SK-N-SH (cell line): ENCODE measurements at regions not wholly inside any gene's neighbourhood (a gene's known extent, or its start where the extent isn't known, plus 50 kb on each side); places are given as distances from the start of the nearest gene placed in this dataset.

ENCODE experiments used
- CTCF ChIA-PET: fragments of 300-600, 350-600 bp; formaldehyde crosslinking; extraction: SDS; loops from one replicate; lab custom pipeline; 2021; lab: Yijun Ruan, JAX
- POLR2A ChIA-PET: fragments of 350-600 bp; sonication (Branson Sonifier 250); formaldehyde crosslinking; extraction: SDS; loops from one replicate; lab custom pipeline; 2020; ENCODE audit warnings: antibody characterized with exemption, inconsistent platforms; lab: Yijun Ruan, JAX
- DNase-seq: peaks from one replicate; pipeline ENCODE4 v3.0.0; 2012
- H2AFZ ChIP-seq: fragments of 200-600 bp; sonication (generic); 2 replicates; pipeline ENCODE4 v1.8.1; 2016; ENCODE audit warnings: antibody characterized with exemption, mild to moderate bottlenecking, low read depth
- H3F3A ChIP-seq: fragments of 200-600 bp; sonication (generic); replicated peaks from 2 replicates; pipeline ENCODE3; 2016; ENCODE audit warnings: antibody characterized with exemption, mild to moderate bottlenecking; ENCODE audit not compliant: insufficient read depth
- H3K27ac ChIP-seq, 2 experiments: fragments of 200-500 bp in 1 of 2; fragments of 200-600 bp in 1 of 2; sonication (Bioruptor generic) in 1 of 2; sonication (generic), shearing (Covaris generic) in 1 of 2; 2 replicates each; pipeline versions ENCODE4 v1.5.1 to v1.6.1; 2014 to 2016; ENCODE audit warnings: low read depth in 2 of 2, inconsistent platforms in 1 of 2, low read length in 1 of 2, mild to moderate bottlenecking in 1 of 2, mixed read lengths in 1 of 2
- H3K27me3 ChIP-seq: fragments of 200-600 bp; sonication (generic), shearing (Covaris generic); 2 replicates; pipeline ENCODE4 v1.6.1; 2016; ENCODE audit warnings: mixed run types; ENCODE audit not compliant: insufficient read depth
- H3K36me3 ChIP-seq, 2 experiments: fragments of 200-500 bp in 1 of 2; fragments of 200-600 bp in 1 of 2; sonication (Bioruptor generic) in 1 of 2; sonication (generic) in 1 of 2; replicated peaks in 1 of 2; 2 replicates each; pipeline versions ENCODE3 to v1.5.1; 2014 to 2016; ENCODE audit warnings: low read length in 1 of 2, mild to moderate bottlenecking in 1 of 2; ENCODE audit not compliant: insufficient read depth in 2 of 2, control insufficient read depth in 1 of 2
- H3K4me1 ChIP-seq, 2 experiments: fragments of 200-500 bp in 1 of 2; fragments of 200-600 bp in 1 of 2; sonication (Bioruptor generic) in 1 of 2; sonication (generic), shearing (Covaris generic) in 1 of 2; 2 replicates each; pipeline versions ENCODE4 v1.5.1 to v1.6.1; 2014 to 2016; ENCODE audit warnings: low read depth in 1 of 2, low read length in 1 of 2, mixed run types in 1 of 2; ENCODE audit not compliant: insufficient read depth in 2 of 2, control insufficient read depth in 1 of 2
- H3K4me2 ChIP-seq: fragments of 200-600 bp; sonication (generic), shearing (Covaris generic); 2 replicates; pipeline ENCODE4 v1.6.1; 2017; ENCODE audit warnings: mixed run types
- H3K4me3 ChIP-seq, 2 experiments: fragments of 200-500 bp in 1 of 2; fragments of 200-600 bp in 1 of 2; sonication (Bioruptor generic) in 1 of 2; sonication (generic), shearing (Covaris generic) in 1 of 2; 2 replicates each; pipeline versions ENCODE4 v1.5.1 to v1.8.1; 2014 to 2016; ENCODE audit warnings: low read depth in 2 of 2, inconsistent platforms in 1 of 2, low read length in 1 of 2, mild to moderate bottlenecking in 1 of 2, mixed read lengths in 1 of 2, moderate library complexity in 1 of 2
- H3K79me2 ChIP-seq: fragments of 200-600 bp; sonication (generic); 2 replicates; pipeline ENCODE4 v1.8.1; 2017; ENCODE audit warnings: mild to moderate bottlenecking; ENCODE audit not compliant: insufficient read depth
- H3K9ac ChIP-seq: fragments of 200-600 bp; sonication (generic); 2 replicates; pipeline ENCODE4 v1.6.1; 2017; ENCODE audit warnings: mixed run types
- H3K9me2 ChIP-seq: fragments of 200-600 bp; sonication (generic); 2 replicates; pipeline ENCODE4 v1.6.1; 2017; ENCODE audit warnings: mixed run types
- H3K9me3 ChIP-seq: fragments of 200-600 bp; sonication (generic); 2 replicates; pipeline ENCODE4 v1.6.1; 2017; ENCODE audit warnings: mixed run types, mild to moderate bottlenecking, moderate library complexity
- H4K20me1 ChIP-seq: fragments of 200-600 bp; sonication (generic); 2 replicates; pipeline ENCODE4 v1.6.1; 2017; ENCODE audit warnings: mild to moderate bottlenecking, mixed run types; ENCODE audit not compliant: insufficient read depth
- CHD2 ChIP-seq: fragments of 150-350 bp; IDR thresholded peaks from 2 replicates; pipeline ENCODE4 v1.6.1; 2018; ENCODE audit warnings: low read length; ENCODE audit not compliant: partially characterized antibody
- ELF1 ChIP-seq: IDR thresholded peaks from 2 replicates; pipeline ENCODE4 v1.4.0; 2012
- EP300 ChIP-seq, 2 experiments: IDR thresholded peaks; 2 replicates each; pipeline versions ENCODE4 v1.4.0 to v1.6.1; 2012; ENCODE audit warnings: borderline replicate concordance in 1 of 2, low read depth in 1 of 2, low read length in 1 of 2
- EZH2phosphoT487 ChIP-seq: fragments of 200-600 bp; sonication (generic); IDR thresholded peaks from 2 replicates; pipeline ENCODE4 v1.6.1; 2017; ENCODE audit warnings: low read depth, mixed run types, mild to moderate bottlenecking, antibody characterized with exemption, moderate library complexity, borderline replicate concordance
- FOSL2 ChIP-seq: IDR thresholded peaks from 2 replicates; pipeline ENCODE4 v1.4.0; 2012; ENCODE audit warnings: low read depth, mild to moderate bottlenecking, moderate library complexity, borderline replicate concordance
- FOXJ3 ChIP-seq: sonication (generic); formaldehyde crosslinking; IDR thresholded peaks from 2 replicates; pipeline ENCODE4 v1.5.1; 2020; ENCODE audit warnings: mild to moderate bottlenecking, missing genetic modification reagents
- GATA2 ChIP-seq: sonication (generic); formaldehyde crosslinking; IDR thresholded peaks from 2 replicates; pipeline ENCODE4 v1.5.0; 2020; ENCODE audit warnings: mild to moderate bottlenecking, missing genetic modification reagents
- JUND ChIP-seq: IDR thresholded peaks from 2 replicates; pipeline ENCODE4 v1.4.0; 2012
- MEF2A ChIP-seq: IDR thresholded peaks from 2 replicates; pipeline ENCODE4 v1.4.0; 2012; ENCODE audit warnings: low read depth, borderline replicate concordance
- MXI1 ChIP-seq: IDR thresholded peaks from 2 replicates; pipeline ENCODE4 v1.6.1; 2012; ENCODE audit warnings: mild to moderate bottlenecking, low read depth, low read length, improper control_type of control experiment
- NFIC ChIP-seq: IDR thresholded peaks from 2 replicates; pipeline ENCODE4 v1.4.0; 2012; ENCODE audit warnings: borderline replicate concordance
- NRF1 ChIP-seq: IDR thresholded peaks from 2 replicates; pipeline ENCODE4 v1.6.1; 2012; ENCODE audit warnings: low read depth, mild to moderate bottlenecking, low read length
- PBX3 ChIP-seq: IDR thresholded peaks from 2 replicates; pipeline ENCODE4; 2012
- RCOR1 ChIP-seq: fragments of 150-350 bp; IDR thresholded peaks from 2 replicates; pipeline ENCODE4 v1.6.1; 2017; ENCODE audit warnings: antibody characterized with exemption, low read length
- RFX5 ChIP-seq: IDR thresholded peaks from 2 replicates; pipeline ENCODE4 v1.6.1; 2012; ENCODE audit warnings: mild to moderate bottlenecking, improper control_type of control experiment, low read length
- RXRA ChIP-seq: IDR thresholded peaks from 2 replicates; pipeline ENCODE4 v1.4.0; 2012; ENCODE audit warnings: low read depth, mild to moderate bottlenecking, borderline replicate concordance
- SIN3A ChIP-seq: IDR thresholded peaks from 2 replicates; pipeline ENCODE4 v1.6.1; 2012; ENCODE audit warnings: low read depth, mild to moderate bottlenecking, low read length, moderate library complexity, borderline replicate concordance
- SMC3 ChIP-seq: IDR thresholded peaks from 2 replicates; pipeline ENCODE4 v1.6.1; 2012; ENCODE audit warnings: low read depth, low read length, improper control_type of control experiment
- TAF1 ChIP-seq: IDR thresholded peaks from 2 replicates; pipeline ENCODE4 v1.6.1; 2012; ENCODE audit warnings: low read depth, mild to moderate bottlenecking, low read length, moderate library complexity, borderline replicate concordance
- TCF12 ChIP-seq: IDR thresholded peaks from 2 replicates; pipeline ENCODE4 v1.4.0; 2012
- TEAD4 ChIP-seq: IDR thresholded peaks from 2 replicates; pipeline ENCODE4 v1.4.0; 2012; ENCODE audit warnings: mild to moderate bottlenecking, borderline replicate concordance; ENCODE audit not compliant: insufficient read depth
- WGBS: methylation state at CpG from one replicate; pipeline ENCODE4 v1.1.6; 2017; ENCODE audit warnings: low lambda C conversion rate; 5-methylcytosine and 5-hydroxymethylcytosine counted together
- TF ChIP-seq, protein P1 (sequence below): fragments of 150-350 bp; IDR thresholded peaks from 2 replicates; pipeline ENCODE4 v1.6.1; 2017; ENCODE audit warnings: antibody characterized with exemption, low read length, low read depth, borderline replicate concordance
- TF ChIP-seq, protein P2 (sequence below): fragments of 200-600 bp; sonication (generic); IDR thresholded peaks from 2 replicates; pipeline ENCODE4 v1.6.1; 2017; ENCODE audit warnings: antibody characterized with exemption, mild to moderate bottlenecking, moderate library complexity
- TF ChIP-seq, protein P3 (sequence below): fragments of 150-350 bp; IDR thresholded peaks from 2 replicates; pipeline ENCODE4 v1.6.1; 2016; ENCODE audit warnings: mild to moderate bottlenecking, low read depth, low read length

- H3K9ac ChIP-seq = no peak overlapping the region
- H4K20me1 ChIP-seq = no peaks in the 10 kb centered on the region
- H3K4me3 ChIP-seq = no peak overlapping the region
- H3K9me3 ChIP-seq = no peaks in the 10 kb centered on the region
- H3F3A ChIP-seq = no peaks in the 10 kb centered on the region
- CTCF ChIA-PET = no interaction called here
- H3K79me2 ChIP-seq = no peaks in the 10 kb centered on the region
- no peaks in the 10 kb centered on the region for H3K9me2 ChIP-seq
- no peak overlapping the region for H3K27ac ChIP-seq
- no peaks in the 10 kb centered on the region for H3K36me3 ChIP-seq
- no peak overlapping the region for H3K4me2 ChIP-seq
- POLR2A ChIA-PET = no interaction called here
- no peak overlapping the region for H2AFZ ChIP-seq
- no peak for TF ChIP-seq RCOR1
- TF ChIP-seq TAF1 = no peak
- no peak for TF ChIP-seq ELF1
- TF ChIP-seq, protein P1, sequence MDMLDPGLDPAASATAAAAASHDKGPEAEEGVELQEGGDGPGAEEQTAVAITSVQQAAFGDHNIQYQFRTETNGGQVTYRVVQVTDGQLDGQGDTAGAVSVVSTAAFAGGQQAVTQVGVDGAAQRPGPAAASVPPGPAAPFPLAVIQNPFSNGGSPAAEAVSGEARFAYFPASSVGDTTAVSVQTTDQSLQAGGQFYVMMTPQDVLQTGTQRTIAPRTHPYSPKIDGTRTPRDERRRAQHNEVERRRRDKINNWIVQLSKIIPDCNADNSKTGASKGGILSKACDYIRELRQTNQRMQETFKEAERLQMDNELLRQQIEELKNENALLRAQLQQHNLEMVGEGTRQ = no peak
- no peak for TF ChIP-seq PBX3
- TF ChIP-seq EP300 (IDR thresholded peaks at IDR 0.05; ENCODE audit: borderline replicate concordance in 1 of 2, low read depth in 1 of 2, low read length in 1 of 2) = no peak
- no peak for TF ChIP-seq MEF2A
- TF ChIP-seq GATA2 (CRISPR knock-in tag) = no peak
- TF ChIP-seq JUND = no peak
- no peak for TF ChIP-seq FOSL2
- no peak for TF ChIP-seq NRF1
- TF ChIP-seq TCF12 = no peak
- TF ChIP-seq CHD2 = no peak
- TF ChIP-seq TEAD4 = no peak
- no peak for TF ChIP-seq FOXJ3 (CRISPR knock-in tag)
- TF ChIP-seq, protein P2, sequence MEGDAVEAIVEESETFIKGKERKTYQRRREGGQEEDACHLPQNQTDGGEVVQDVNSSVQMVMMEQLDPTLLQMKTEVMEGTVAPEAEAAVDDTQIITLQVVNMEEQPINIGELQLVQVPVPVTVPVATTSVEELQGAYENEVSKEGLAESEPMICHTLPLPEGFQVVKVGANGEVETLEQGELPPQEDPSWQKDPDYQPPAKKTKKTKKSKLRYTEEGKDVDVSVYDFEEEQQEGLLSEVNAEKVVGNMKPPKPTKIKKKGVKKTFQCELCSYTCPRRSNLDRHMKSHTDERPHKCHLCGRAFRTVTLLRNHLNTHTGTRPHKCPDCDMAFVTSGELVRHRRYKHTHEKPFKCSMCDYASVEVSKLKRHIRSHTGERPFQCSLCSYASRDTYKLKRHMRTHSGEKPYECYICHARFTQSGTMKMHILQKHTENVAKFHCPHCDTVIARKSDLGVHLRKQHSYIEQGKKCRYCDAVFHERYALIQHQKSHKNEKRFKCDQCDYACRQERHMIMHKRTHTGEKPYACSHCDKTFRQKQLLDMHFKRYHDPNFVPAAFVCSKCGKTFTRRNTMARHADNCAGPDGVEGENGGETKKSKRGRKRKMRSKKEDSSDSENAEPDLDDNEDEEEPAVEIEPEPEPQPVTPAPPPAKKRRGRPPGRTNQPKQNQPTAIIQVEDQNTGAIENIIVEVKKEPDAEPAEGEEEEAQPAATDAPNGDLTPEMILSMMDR = no peak
- TF ChIP-seq RFX5 = no peak
- no peaks in the 10 kb centered on the region for H3K27me3 ChIP-seq
- WGBS = 25% methylated on average over 3 of the region's 3 CpGs
- H3K4me1 ChIP-seq = peaks cover 0 to 2% of the 10 kb centered on the region in 2 experiments; a peak in 2 of 4 replicates
- DNase-seq = no peak
Measured at GRCh38 chr5:117794847-117795246, 1193.5 kb downstream of the DTWD2 start.

- Histone ChIP-seq H3K9me2 (no peaks in the 10 kb centered on the region), H3K4me3 (no peak overlapping the region), H3K4me1 (peaks cover 0 to 2% of the 10 kb centered on the region in 2 experiments; a peak in 2 of 4 replicates), H3F3A (no peaks in the 10 kb centered on the region), H3K27ac (no peak overlapping the region), H2AFZ (no peak overlapping the region), H3K36me3 (no peaks in the 10 kb centered on the region), H3K9ac (no peak overlapping the region), H3K27me3 (no peaks in the 10 kb centered on the region), H3K79me2 (no peaks in the 10 kb centered on the region), H4K20me1 (no peaks in the 10 kb centered on the region), H3K9me3 (no peaks in the 10 kb centered on the region), H3K4me2 (no peak overlapping the region)
- POLR2A ChIA-PET = no interaction called here
- 15% methylated on average over 5 of the region's 5 CpGs for WGBS
- no peak for DNase-seq
- CTCF ChIA-PET = no interaction called here
- TF ChIP-seq FOSL2 (no peak), JUND (no peak), FOXJ3 (CRISPR knock-in tag) (no peak), SMC3 (no peak), RFX5 (no peak), TAF1 (no peak), EZH2phosphoT487 (no peak), NFIC (no peak), MXI1 (no peak), RXRA (no peak), SIN3A (no peak)
- TF ChIP-seq, protein P1 = no peak
- TF ChIP-seq, protein P3, sequence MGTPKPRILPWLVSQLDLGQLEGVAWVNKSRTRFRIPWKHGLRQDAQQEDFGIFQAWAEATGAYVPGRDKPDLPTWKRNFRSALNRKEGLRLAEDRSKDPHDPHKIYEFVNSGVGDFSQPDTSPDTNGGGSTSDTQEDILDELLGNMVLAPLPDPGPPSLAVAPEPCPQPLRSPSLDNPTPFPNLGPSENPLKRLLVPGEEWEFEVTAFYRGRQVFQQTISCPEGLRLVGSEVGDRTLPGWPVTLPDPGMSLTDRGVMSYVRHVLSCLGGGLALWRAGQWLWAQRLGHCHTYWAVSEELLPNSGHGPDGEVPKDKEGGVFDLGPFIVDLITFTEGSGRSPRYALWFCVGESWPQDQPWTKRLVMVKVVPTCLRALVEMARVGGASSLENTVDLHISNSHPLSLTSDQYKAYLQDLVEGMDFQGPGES = no peak
Measured at GRCh38 chr5:117793963-117794362, 1194.4 kb downstream of the DTWD2 start.
